Colon (tissue), 2 donors: ENCODE measurements at regions not wholly inside any gene's neighbourhood (a gene's known extent, or its start where the extent isn't known, plus 50 kb on each side); places are given as distances from the start of the nearest gene placed in this dataset.

ENCODE experiments used
- FAIRE-seq: peaks from 2 replicates; lab custom pipeline; 2012; peaks lifted over from hg19 to GRCh38; lab: Jason Lieb, UNC
- donor health status: control.
- donor health status: control.

- no peak for FAIRE-seq
Observed at GRCh38 chr18:22330508-22330907, 87.2 kb downstream of the CTAGE1 start.

- FAIRE-seq: no peak
Observed at GRCh38 chr18:22325396-22325795, 92.3 kb downstream of the CTAGE1 start.

- no peak for FAIRE-seq
Observed at GRCh38 chr18:22324191-22325131, 93.3 kb downstream of the CTAGE1 start.

GRCh38 chr18:22322243-22322691 lies 95.4 kb downstream of the CTAGE1 start:
- FAIRE-seq: no peak

- no peak for FAIRE-seq
Observed at GRCh38 chr18:22320771-22321170, 96.9 kb downstream of the CTAGE1 start.

GRCh38 chr18:22320155-22320554 lies 97.6 kb downstream of the CTAGE1 start:
- FAIRE-seq: no peak

- FAIRE-seq: no peak
Observed at GRCh38 chr18:22318745-22319407, 98.8 kb downstream of the CTAGE1 start.

- no peak for FAIRE-seq
Observed at GRCh38 chr18:22314420-22314819, 103.3 kb downstream of the CTAGE1 start.

- FAIRE-seq: no peak
Observed at GRCh38 chr18:22314001-22314400, 103.7 kb downstream of the CTAGE1 start.

GRCh38 chr18:22311301-22311700 lies 106.4 kb downstream of the CTAGE1 start:
- no peak for FAIRE-seq

- no peak for FAIRE-seq
Observed at GRCh38 chr18:22309191-22309590, 108.5 kb downstream of the CTAGE1 start.

GRCh38 chr18:22307528-22307927 lies 110.2 kb downstream of the CTAGE1 start:
- FAIRE-seq: no peak

GRCh38 chr18:22303927-22304326 lies 113.8 kb downstream of the CTAGE1 start:
- FAIRE-seq: no peak

- FAIRE-seq: no peak
Observed at GRCh38 chr18:22302144-22302543, 115.6 kb downstream of the CTAGE1 start.

- FAIRE-seq: peak; percentile 36
Observed at GRCh38 chr18:22300665-22301636, 116.8 kb downstream of the CTAGE1 start.

- no peak for FAIRE-seq
Observed at GRCh38 chr18:22297008-22297407, 120.7 kb downstream of the CTAGE1 start.

- no peak for FAIRE-seq
Observed at GRCh38 chr18:22296304-22296703, 121.4 kb downstream of the CTAGE1 start.

GRCh38 chr18:22293417-22293816 lies 124.0 kb downstream of the GATA6 start:
- FAIRE-seq: no peak

GRCh38 chr18:22290004-22290403 lies 120.6 kb downstream of the GATA6 start:
- FAIRE-seq: no peak

- no peak for FAIRE-seq
Observed at GRCh38 chr18:22286585-22286984, 117.2 kb downstream of the GATA6 start.

- no peak for FAIRE-seq
Observed at GRCh38 chr18:22285361-22286140, 116.2 kb downstream of the GATA6 start.
